ENCODE measurements at regions not wholly inside any gene's neighbourhood (a gene's known extent, or its start where the extent isn't known, plus 50 kb on each side); places are given as distances from the start of the nearest gene placed in this dataset.

GRCh38 chr1:213898684-213899083, 89.1 kb upstream of the PROX1 start:
- H3K27me3 ChIP-seq (replicated peaks; ENCODE audit: insufficient read depth, low read length), result no peaks in the 10 kb centered on the region
- no peak for TF ChIP-seq EZH2 (optimal IDR thresholded peaks at IDR 0.05; ENCODE audit: low read depth, low read length)
- TF ChIP-seq CTCF (IDR thresholded peaks at IDR 0.05; ENCODE audit: low read length), result no peak
- TF ChIP-seq EZH2phosphoT487 (IDR thresholded peaks at IDR 0.05; ENCODE audit: low read length), result no peak

GRCh38 chr1:213899413-213899812, 88.4 kb upstream of the PROX1 start:
- H3K79me2 ChIP-seq (ENCODE audit: low read length), result no peaks in the 10 kb centered on the region
- H3K27ac ChIP-seq (ENCODE audit: low read length), result no peak overlapping the region
- no peak overlapping the region for H3K4me2 ChIP-seq (ENCODE audit: low read depth, low read length)
- no peak overlapping the region for H2AFZ ChIP-seq (ENCODE audit: low read length)
- no peaks in the 10 kb centered on the region for H3F3A ChIP-seq (ENCODE audit: insufficient read depth, low read length)
- no peaks in the 10 kb centered on the region for H3K9me3 ChIP-seq (replicated peaks; ENCODE audit: insufficient read depth, low read length)
- H3K4me1 ChIP-seq (ENCODE audit: low read length), result no peaks in the 10 kb centered on the region
- no peak overlapping the region for H3K4me3 ChIP-seq (ENCODE audit: low read length)
- no peaks in the 10 kb centered on the region for H3K36me3 ChIP-seq (replicated peaks; ENCODE audit: insufficient read depth, low read length)
- no peaks in the 10 kb centered on the region for H3K9me2 ChIP-seq (replicated peaks; ENCODE audit: insufficient read depth, low read length)
- H3K9ac ChIP-seq (ENCODE audit: low read length), result no peak overlapping the region
- TF ChIP-seq EZH2 (optimal IDR thresholded peaks at IDR 0.05; ENCODE audit: low read depth, low read length), result no peak
- TF ChIP-seq EZH2phosphoT487 (IDR thresholded peaks at IDR 0.05; ENCODE audit: low read length), result no peak
- no peak for TF ChIP-seq CTCF (IDR thresholded peaks at IDR 0.05; ENCODE audit: low read length)
- H3K27me3 ChIP-seq (replicated peaks; ENCODE audit: insufficient read depth, low read length), result no peaks in the 10 kb centered on the region
- H4K20me1 ChIP-seq (ENCODE audit: insufficient read depth, low read length), result no peaks in the 10 kb centered on the region
- DNase-seq, result no peak

More at GRCh38 chr1:213898684-213899083, 89.1 kb upstream of the PROX1 start:
- Histone ChIP-seq H3K9me2 (replicated peaks; ENCODE audit: insufficient read depth, low read length) (no peaks in the 10 kb centered on the region), H3K79me2 (ENCODE audit: low read length) (no peaks in the 10 kb centered on the region), H3K4me1 (ENCODE audit: low read length) (no peaks in the 10 kb centered on the region), H3K27ac (ENCODE audit: low read length) (no peak overlapping the region), H4K20me1 (ENCODE audit: insufficient read depth, low read length) (no peaks in the 10 kb centered on the region), H3F3A (ENCODE audit: insufficient read depth, low read length) (no peaks in the 10 kb centered on the region), H3K9me3 (replicated peaks; ENCODE audit: insufficient read depth, low read length) (no peaks in the 10 kb centered on the region), H3K36me3 (replicated peaks; ENCODE audit: insufficient read depth, low read length) (no peaks in the 10 kb centered on the region), H3K9ac (ENCODE audit: low read length) (no peak overlapping the region), H3K4me3 (ENCODE audit: low read length) (no peak overlapping the region), H2AFZ (ENCODE audit: low read length) (no peak overlapping the region), H3K4me2 (ENCODE audit: low read depth, low read length) (no peak overlapping the region)
- no peak for DNase-seq

- no peaks in the 10 kb centered on the region for H3K27me3 ChIP-seq (replicated peaks; ENCODE audit: insufficient read depth, low read length)
- H3K4me1 ChIP-seq (ENCODE audit: low read length), result no peaks in the 10 kb centered on the region
- no peak overlapping the region for H3K9ac ChIP-seq (ENCODE audit: low read length)
- TF ChIP-seq EZH2 (optimal IDR thresholded peaks at IDR 0.05; ENCODE audit: low read depth, low read length) (no peak), EZH2phosphoT487 (IDR thresholded peaks at IDR 0.05; ENCODE audit: low read length) (no peak), CTCF (IDR thresholded peaks at IDR 0.05; ENCODE audit: low read length) (no peak)
- no peak overlapping the region for H3K4me3 ChIP-seq (ENCODE audit: low read length)
- no peaks in the 10 kb centered on the region for H4K20me1 ChIP-seq (ENCODE audit: insufficient read depth, low read length)
- H3K36me3 ChIP-seq (replicated peaks; ENCODE audit: insufficient read depth, low read length), result no peaks in the 10 kb centered on the region
- H3K4me2 ChIP-seq (ENCODE audit: low read depth, low read length), result no peak overlapping the region
- H3K79me2 ChIP-seq (ENCODE audit: low read length), result no peaks in the 10 kb centered on the region
- no peaks in the 10 kb centered on the region for H3F3A ChIP-seq (ENCODE audit: insufficient read depth, low read length)
- no peak overlapping the region for H2AFZ ChIP-seq (ENCODE audit: low read length)
- no peaks in the 10 kb centered on the region for H3K9me2 ChIP-seq (replicated peaks; ENCODE audit: insufficient read depth, low read length)
- no peak overlapping the region for H3K27ac ChIP-seq (ENCODE audit: low read length)
- no peaks in the 10 kb centered on the region for H3K9me3 ChIP-seq (replicated peaks; ENCODE audit: insufficient read depth, low read length)
- DNase-seq, result no peak
Measured at GRCh38 chr1:213905344-213905743, 82.4 kb upstream of the PROX1 start.

Data from MM.1S (cell line).